GM12864 (cell line): ENCODE measurements at regions not wholly inside any gene's neighbourhood (a gene's known extent, or its start where the extent isn't known, plus 50 kb on each side); places are given as distances from the start of the nearest gene placed in this dataset.
"Not testable (repeated sequence)": the region's sequence is repeated elsewhere in the genome, so short reads cannot be mapped to it uniquely, and the experiment has no call there.

ENCODE experiments used
- DNase-seq: peaks from one replicate; pipeline ENCODE4 v3.0.0-alpha.2; 2011; ENCODE audit warnings: low read depth
- H3K4me3 ChIP-seq: 2 replicates; pipeline ENCODE4 v1.5.1; 2011; ENCODE audit warnings: mild to moderate bottlenecking, low read depth, low read length, control low read depth
- TF ChIP-seq, protein P1 (sequence below): IDR thresholded peaks from 2 replicates; pipeline ENCODE4 v1.5.1; 2011; ENCODE audit warnings: low read depth, mild to moderate bottlenecking, moderate library complexity, low read length, control low read depth, inconsistent platforms; ENCODE audit errors: missing control alignments

DNA sequence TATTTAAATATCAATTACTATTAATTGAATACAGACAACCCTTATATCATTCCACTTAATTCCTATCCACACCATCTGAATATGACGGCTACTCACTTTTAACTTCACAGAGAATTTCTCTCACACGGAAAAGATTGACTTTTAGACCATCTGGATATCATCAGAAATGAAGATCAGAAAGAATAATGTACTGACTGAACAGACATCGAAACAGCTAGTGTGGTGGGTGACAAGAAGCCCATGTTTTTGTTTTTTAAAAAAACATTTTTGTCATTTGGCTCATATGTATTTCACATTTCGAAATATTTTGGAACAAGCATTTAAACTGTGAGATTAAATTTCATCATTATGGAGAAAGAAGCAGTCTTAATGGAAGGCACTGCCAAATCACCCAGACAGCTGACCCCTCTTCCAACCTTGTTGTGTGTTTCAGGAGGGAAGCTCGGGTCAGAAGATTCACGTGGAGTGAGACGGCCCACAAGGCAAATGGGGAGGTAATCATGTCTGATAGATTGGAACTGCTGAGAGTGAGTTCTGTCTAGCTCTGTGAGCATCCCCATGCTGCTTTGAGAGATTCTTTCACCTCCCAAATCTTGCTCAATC, 204.2 kb upstream of the RASGEF1B start:
- DNase-seq = no peak
- H3K4me3 ChIP-seq = no peak overlapping the region
- TF ChIP-seq, protein P1, sequence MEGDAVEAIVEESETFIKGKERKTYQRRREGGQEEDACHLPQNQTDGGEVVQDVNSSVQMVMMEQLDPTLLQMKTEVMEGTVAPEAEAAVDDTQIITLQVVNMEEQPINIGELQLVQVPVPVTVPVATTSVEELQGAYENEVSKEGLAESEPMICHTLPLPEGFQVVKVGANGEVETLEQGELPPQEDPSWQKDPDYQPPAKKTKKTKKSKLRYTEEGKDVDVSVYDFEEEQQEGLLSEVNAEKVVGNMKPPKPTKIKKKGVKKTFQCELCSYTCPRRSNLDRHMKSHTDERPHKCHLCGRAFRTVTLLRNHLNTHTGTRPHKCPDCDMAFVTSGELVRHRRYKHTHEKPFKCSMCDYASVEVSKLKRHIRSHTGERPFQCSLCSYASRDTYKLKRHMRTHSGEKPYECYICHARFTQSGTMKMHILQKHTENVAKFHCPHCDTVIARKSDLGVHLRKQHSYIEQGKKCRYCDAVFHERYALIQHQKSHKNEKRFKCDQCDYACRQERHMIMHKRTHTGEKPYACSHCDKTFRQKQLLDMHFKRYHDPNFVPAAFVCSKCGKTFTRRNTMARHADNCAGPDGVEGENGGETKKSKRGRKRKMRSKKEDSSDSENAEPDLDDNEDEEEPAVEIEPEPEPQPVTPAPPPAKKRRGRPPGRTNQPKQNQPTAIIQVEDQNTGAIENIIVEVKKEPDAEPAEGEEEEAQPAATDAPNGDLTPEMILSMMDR = no peak

DNA sequence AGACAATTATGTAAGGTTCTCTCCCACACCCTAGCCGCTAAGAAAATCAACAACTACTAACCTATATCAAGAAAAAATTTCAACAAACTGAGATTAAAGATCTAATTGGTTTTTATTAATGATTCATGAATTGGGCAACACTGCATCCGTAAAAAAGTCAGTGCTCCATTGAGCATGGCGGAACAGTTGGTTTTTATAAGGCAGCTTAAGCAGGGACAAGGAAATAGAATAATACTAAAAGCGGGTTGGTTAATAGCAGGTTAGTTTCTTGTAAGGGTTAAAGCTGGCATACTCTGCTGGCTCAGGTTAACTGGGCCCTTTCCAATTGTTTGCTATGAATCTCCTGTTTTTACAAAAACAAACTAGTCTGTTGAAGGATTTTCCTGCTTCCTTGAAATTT, 202.3 kb upstream of the RASGEF1B start:
- TF ChIP-seq, protein P1 = no peak
- no peak for DNase-seq
- no peak overlapping the region for H3K4me3 ChIP-seq

DNA sequence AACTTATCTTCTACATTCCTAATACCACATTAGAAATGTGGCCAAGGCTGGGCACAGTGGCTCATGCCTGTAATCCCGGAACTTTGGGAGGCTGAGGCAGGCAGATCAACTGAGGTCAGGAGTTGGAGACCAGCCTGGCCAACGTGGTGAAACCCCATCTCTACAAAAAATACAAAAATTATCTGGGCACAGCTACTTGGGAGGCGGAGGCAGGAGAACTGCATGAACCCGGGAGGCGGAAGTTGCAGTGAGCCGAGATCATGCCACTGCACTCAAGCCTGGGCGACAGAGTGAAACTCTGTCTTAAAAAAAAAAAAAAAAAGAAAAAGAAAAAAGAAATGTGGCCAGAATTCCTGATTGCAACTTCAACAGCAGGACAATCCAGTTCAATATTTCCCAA, 196.6 kb upstream of the RASGEF1B start:
- not testable (repeated sequence) for DNase-seq, H3K4me3 ChIP-seq

DNA sequence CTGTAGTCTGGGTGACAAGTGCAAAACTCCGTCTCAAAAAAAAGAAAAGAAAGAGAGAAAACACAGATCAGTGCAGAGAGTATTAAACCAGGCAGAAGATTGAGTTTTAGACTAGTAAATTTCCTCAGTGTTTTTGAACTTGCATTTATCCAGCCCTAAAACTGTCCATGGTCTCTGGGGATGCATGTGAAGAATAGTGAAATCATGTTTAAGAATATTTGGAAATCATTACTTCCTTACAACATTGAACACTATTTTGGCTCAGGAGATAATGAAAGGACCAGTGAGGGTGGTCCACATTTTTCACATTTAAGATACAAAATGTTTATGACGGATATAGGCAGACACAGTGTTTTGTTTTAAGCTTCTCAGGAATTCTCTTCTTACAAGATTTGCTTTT, 195.8 kb upstream of the RASGEF1B start:
- TF ChIP-seq, protein P1 = no peak
- no peak for DNase-seq
- no peak overlapping the region for H3K4me3 ChIP-seq

DNA sequence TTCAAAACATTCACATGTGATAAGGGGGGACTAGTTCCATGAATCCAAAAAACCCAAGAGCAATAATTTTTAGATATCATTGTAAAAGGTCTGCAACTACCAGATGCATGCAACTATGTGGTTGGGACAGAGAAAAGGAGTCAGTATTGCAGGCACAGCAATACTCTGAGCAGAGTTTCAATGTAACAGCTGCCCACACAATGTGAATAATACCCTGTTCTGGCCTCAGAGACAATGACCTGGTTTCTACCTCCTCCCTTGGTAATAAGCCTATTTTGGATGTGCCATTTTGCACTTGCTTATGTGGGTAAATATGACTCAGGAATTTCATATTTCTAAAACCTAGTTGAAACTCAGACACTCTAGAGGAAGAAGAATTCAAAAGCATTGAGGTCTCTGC, 194.8 kb upstream of the RASGEF1B start:
- TF ChIP-seq, protein P1 = no peak
- no peak for DNase-seq
- H3K4me3 ChIP-seq = no peak overlapping the region

DNA sequence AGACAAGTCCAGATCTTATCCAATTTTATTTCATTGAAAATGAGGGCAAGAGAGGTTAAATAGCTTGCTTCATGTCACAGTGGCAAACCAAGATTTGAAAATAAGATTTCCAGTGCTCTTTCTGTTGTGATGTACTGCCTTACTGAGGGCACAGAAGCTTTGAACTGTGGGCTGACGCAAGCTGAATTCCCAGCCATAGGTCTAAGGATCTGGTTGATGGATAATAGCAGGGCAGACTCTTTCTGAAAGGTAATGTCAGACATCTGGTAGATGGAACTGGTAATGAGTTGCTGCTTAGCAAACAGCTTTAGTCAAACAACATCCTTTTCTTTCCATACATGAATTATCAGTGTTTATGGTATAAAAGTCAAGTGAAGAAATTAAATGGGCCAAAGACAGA, 193.9 kb upstream of the RASGEF1B start:
- TF ChIP-seq, protein P1 = no peak

DNA sequence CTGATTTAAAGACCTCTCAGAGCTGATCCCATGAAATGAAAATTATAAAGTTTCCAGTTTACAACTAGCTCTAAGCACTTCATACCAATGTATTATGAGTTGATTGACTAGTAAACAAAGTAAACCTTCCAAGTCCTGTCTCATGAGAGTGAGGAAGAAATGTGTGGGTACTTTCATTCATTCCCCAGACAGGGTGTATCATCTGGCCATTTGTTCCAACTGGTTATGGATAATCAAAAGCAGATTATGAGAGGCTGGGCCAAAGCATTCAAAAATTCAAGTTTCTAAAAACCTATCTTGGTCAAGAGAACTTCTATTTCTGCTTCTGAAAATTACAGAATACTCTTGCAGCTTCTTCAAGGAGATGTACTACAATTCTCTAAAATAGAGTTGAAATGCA, 193.3 kb upstream of the RASGEF1B start:
- no peak overlapping the region for H3K4me3 ChIP-seq
- TF ChIP-seq, protein P1 = no peak
- no peak for DNase-seq

More for the DNA sequence above, 193.9 kb upstream of the RASGEF1B start:
- DNase-seq = no peak
- H3K4me3 ChIP-seq = no peak overlapping the region
